GM12892 (cell line): ENCODE measurements at regions not wholly inside any gene's neighbourhood (a gene's known extent, or its start where the extent isn't known, plus 50 kb on each side); places are given as distances from the start of the nearest gene placed in this dataset.

Experiments used
- DNase-seq: peaks from one replicate; pipeline ENCODE4 v3.0.0; 2011; ENCODE audit not compliant: insufficient read length
- FAIRE-seq: peaks from 2 replicates; lab custom pipeline; 2011; peaks lifted over from hg19 to GRCh38; lab: Jason Lieb, UNC
- POLR2A ChIP-seq: IDR thresholded peaks from 2 replicates; pipeline ENCODE4 v1.6.1; 2011; ENCODE audit warnings: low read depth, low read length, control low read depth
- POLR2AphosphoS5 ChIP-seq: IDR thresholded peaks from 2 replicates; pipeline ENCODE4 v1.6.1; 2011; ENCODE audit warnings: low read depth, low read length, control low read depth
- TAF1 ChIP-seq: IDR thresholded peaks from 2 replicates; pipeline ENCODE4 v1.6.1; 2011; ENCODE audit warnings: low read depth, mild to moderate bottlenecking, control low read depth, low read length, borderline replicate concordance

DNA sequence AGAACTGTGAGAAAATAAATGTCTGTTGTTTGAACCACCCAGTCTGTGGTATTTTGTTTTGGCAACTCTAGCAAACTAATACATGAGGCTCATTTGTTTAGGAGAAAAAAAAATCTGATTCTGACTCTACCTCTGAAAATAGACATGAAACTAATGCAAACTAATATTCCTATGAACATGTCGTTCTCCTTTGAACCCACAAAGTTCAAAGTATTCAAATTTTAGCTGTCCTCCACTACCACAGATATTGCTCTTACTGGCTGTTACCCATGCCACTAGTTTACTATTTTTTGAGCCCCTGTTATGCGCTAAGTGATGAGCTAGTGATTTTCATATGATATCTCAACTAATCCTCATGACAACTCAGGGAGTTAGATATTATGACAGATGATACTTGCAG is 58.8 kb upstream of the ZNF804B start:
- TF ChIP-seq TAF1 (no peak), POLR2A (no peak), POLR2AphosphoS5 (no peak)
- no peak for FAIRE-seq
- no peak for DNase-seq

GRCh38 chr7:88694207-88694606 is 65.3 kb upstream of the ZNF804B start:
- TF ChIP-seq POLR2A: no peak
- TF ChIP-seq POLR2AphosphoS5: no peak
- TF ChIP-seq TAF1: no peak
- DNase-seq (no peak), FAIRE-seq (no peak)

- no peak for FAIRE-seq
- no peak for DNase-seq
- TF ChIP-seq POLR2A: no peak
These were observed 66.4 kb upstream of the ZNF804B start for GRCh38 chr7:88693131-88693530.

DNA sequence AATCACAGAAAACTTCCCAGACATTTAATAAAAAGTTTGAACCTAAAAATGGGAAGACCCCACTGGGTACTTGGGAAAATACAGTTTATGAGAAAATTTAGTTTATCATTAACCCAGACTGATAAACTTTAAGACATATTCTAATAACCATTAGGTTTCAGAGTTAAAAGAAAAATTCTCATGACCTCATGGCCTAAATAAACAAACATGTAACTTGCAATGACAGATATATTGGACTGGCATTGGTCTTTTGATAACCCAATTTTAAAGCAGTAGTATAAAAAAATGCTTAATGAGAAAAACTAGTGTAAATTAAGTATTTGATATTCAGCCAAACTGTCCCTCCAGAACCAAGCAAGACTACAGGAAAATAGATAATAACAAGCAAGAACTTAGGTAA is 67.0 kb upstream of the ZNF804B start:
- TF ChIP-seq POLR2AphosphoS5: no peak
- TF ChIP-seq POLR2A: no peak
- TF ChIP-seq TAF1: no peak
- FAIRE-seq (no peak), DNase-seq (no peak)

DNA sequence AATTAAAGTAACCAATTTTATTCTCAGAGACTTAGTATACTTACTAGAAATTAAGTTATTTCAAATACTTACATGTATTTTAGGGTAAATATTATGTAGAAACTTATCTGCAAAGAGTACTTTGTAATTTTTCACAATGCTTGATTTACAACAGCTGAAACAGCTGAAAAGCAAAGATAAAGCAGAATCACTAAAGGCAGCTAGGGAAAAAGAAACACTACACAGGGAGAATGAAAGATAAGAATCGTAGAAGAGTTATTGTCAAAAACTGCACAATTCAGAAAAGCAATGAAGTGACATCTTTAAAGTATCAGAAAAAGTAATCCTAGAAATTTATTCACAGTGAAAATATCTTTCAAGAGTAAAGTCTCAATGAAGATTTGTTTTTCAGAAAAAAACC is 69.7 kb upstream of the ZNF804B start:
- FAIRE-seq (no peak), DNase-seq (no peak)
- TF ChIP-seq TAF1: no peak
- TF ChIP-seq POLR2AphosphoS5: no peak
- no peak for TF ChIP-seq POLR2A

DNA sequence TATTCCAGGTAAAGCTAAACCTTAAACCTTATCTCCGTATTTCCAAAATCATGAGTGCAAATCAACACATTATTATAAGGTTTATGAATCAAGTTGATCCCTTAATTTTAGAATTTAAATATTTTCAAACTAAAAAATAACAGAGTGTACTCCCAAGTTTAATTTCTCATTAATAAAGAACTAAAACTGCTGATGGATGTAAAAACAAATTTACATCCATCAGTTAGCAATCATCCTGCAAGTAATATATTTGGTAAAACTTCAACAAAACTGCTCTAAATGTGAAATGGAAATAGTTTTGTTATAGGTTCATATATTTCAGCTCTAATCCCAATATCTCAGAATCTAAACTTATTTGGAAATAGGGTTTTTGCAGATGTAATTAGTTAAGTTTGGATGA is 71.3 kb upstream of the ZNF804B start:
- TF ChIP-seq POLR2A: no peak
- no peak for TF ChIP-seq TAF1
- no peak for TF ChIP-seq POLR2AphosphoS5
- DNase-seq: no peak
- no peak for FAIRE-seq

DNA sequence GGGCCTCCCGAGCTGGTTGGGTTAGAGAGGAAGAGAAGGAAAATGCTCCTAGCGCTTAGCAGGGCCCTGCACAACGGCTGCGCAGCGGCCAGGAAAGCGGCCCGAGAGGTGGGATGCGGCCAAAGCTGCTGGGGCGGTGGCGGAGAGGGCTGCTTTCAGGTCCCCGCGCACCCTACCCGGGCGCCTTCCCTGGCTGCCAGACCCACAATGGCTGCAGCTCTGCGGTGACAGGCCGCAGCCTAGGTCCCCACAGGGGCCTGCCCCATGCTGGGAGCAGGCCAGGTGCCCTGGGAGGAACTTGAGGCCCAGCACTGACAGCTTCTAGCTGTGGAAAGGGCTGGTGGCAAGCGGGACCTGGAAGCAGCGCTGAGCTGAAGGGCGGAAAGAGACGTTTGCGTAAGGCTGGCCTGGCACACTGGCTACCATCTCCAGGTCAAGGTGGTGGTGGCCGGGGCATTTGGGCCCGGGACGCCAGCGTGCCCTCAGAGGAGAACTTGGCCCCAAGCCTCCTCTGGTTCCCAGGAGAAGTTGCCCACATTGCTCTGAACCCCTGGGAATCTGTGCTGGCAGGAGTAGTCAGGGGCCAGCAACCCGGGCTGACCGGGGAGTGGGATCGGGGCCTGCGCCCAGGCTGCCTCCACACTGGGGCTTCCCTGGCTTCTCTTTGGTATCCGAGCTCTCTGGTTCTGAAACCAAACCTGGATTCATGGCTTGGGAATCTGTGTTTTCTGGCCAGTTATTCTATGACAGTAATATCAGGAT is 72.9 kb upstream of the ZNF804B start:
- FAIRE-seq (no peak), DNase-seq (no peak)
- TF ChIP-seq POLR2A (no peak), TAF1 (no peak), POLR2AphosphoS5 (no peak)

- FAIRE-seq: no peak
- DNase-seq: no peak
- TF ChIP-seq POLR2AphosphoS5 (no peak), POLR2A (no peak), TAF1 (no peak)
These were observed 77.8 kb upstream of the ZNF804B start for GRCh38 chr7:88681682-88682081.

DNA sequence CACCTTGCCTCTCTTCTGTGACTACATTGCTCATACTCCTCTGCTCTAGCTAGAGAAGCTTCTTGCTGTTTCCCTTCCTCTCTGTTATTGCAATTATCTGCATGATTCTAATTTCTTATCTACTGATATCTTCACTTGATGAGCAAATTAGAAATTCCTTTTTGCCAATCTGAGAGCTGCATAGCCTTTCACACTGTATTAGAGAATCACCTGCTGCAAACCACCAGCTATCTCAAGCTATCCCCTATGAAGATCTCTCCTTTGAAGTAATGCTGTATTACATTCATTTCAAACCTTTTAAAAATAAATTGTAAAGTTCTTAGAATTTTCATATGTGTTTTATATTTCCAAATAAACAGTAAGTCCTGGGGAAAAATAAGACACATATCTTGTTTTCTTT is 89.0 kb upstream of the ZNF804B start:
- TF ChIP-seq POLR2AphosphoS5 (no peak), POLR2A (no peak), TAF1 (no peak)
- FAIRE-seq: peak; percentile 40

GRCh38 chr7:88669913-88670312 is 89.6 kb upstream of the ZNF804B start:
- TF ChIP-seq POLR2AphosphoS5 (no peak), POLR2A (no peak), TAF1 (no peak)
- DNase-seq (no peak), FAIRE-seq (no peak)

More for the DNA sequence above, 89.0 kb upstream of the ZNF804B start:
- DNase-seq: no peak

GRCh38 chr7:88668591-88668990 is 90.9 kb upstream of the ZNF804B start:
- DNase-seq (no peak), FAIRE-seq (no peak)
- no peak for TF ChIP-seq POLR2A
- TF ChIP-seq POLR2AphosphoS5: no peak
- TF ChIP-seq TAF1: no peak

DNA sequence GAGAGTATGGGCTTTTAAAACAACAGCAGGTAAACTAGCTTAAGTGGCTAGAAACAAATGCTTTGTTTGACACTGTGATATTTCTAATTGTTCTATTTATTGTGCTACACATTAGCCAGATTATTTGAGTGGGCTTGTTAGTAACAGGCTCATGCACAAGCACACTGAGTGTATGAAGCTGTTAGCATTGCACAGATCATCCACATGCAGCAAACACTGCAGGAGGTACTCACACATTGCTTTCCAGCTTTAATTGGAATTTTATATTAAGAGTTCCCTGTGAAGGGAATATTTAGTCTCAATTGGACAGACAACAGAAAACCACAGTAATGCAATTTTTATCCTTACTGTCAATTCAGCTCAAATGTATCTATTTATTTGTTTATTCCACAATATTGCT is 92.9 kb upstream of the ZNF804B start:
- no peak for FAIRE-seq
- TF ChIP-seq TAF1 (no peak), POLR2AphosphoS5 (no peak), POLR2A (no peak)
- DNase-seq: no peak

DNA sequence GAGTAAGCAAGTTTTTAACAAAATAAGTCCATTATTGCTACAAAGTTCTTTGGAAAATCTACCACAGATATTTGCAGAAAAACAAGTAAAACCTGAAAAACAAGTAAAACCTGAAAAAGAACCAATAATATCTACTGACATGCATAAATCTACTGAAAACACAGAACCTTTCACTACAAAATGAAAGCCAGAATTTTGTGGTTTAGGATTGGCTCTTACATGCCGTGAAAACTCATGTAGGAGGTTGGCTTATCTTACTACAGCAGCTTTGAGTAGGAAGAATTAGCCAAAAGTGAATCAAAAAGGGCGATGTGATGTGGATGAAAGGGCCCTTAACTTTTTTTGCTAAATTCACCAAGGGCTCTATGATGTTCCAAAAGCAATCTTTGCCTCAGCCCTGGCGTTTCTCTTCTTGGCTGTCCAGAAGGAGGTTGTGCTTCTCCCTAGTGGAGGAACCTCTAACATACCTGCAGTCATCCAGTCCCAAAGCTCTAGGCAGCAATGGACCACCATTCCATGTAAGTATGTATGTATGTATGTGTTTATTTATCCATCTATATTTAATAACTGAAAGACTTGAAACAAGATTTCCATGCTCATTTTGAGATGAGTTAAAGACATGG is 93.5 kb upstream of the ZNF804B start:
- FAIRE-seq: no peak
- TF ChIP-seq TAF1 (no peak), POLR2AphosphoS5 (no peak), POLR2A (no peak)

More for the DNA sequence above, 93.5 kb upstream of the ZNF804B start:
- no peak for DNase-seq
